Renal cortical epithelial cell (primary cell): ENCODE measurements at regions not wholly inside any gene's neighbourhood (a gene's known extent, or its start where the extent isn't known, plus 50 kb on each side); places are given as distances from the start of the nearest gene placed in this dataset.
"Not testable (repeated sequence)": the region's sequence is repeated elsewhere in the genome, so short reads cannot be mapped to it uniquely, and the experiment has no call there.

Experiments
- DNase-seq: peaks from one replicate; pipeline ENCODE4 v3.0.0-alpha.2; 2011; ENCODE audit warnings: low read depth

GRCh38 chr20:40890635-40891034, 138.0 kb upstream of the TOP1 start:
- DNase-seq = no peak

DNA sequence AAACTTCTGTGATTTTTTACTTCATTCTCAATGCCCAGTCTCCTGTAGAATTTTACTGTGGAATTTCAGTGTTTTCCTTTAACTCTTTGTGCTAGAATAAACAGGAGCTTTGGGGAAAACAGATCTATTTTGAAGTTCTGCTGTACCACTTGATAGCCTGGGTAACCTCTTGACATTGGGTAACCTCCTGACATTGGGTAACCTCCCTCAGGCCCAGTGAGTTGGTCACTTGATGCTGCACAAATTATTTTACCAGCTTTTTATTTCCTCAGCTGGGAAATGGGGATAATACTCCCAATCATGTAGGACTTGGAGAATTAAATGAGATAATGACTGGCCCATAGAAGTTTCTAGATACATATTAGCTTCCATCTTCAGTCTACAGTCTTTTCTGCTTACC, 137.3 kb upstream of the TOP1 start:
- no peak for DNase-seq

- DNase-seq = no peak
Observed at GRCh38 chr20:40892642-40893041, 136.0 kb upstream of the TOP1 start.

DNA sequence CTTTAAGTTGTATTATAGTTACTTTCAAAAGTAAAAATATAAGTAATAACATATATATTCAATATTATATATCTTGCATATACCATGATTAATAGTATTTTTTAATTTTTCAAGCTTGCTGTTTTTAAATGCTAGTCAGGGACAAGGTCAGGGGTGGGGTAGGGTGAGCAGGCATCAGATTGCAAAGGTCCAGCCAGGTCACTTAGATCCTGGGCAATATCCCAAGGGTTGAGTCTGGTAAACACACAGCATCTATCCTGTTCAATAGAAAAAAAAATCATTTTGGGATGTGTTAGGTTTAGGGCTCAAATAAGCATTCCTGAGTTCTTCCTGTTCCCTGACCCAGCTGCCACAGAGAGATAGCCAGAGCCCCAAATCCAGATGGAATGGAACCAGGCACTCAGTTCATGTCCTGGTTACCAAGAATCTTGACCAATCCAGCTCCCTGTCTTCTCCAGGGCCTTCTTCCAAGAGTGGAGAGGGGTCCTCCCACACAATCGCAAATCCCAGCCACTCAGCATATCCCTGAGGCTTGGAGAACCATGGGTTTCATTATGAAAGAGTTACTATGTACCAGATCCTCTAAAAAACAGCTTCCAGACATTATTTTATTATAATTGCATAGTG, 134.9 kb upstream of the TOP1 start:
- no peak for DNase-seq

GRCh38 chr20:40894237-40894630, 134.4 kb upstream of the TOP1 start:
- no peak for DNase-seq

DNA sequence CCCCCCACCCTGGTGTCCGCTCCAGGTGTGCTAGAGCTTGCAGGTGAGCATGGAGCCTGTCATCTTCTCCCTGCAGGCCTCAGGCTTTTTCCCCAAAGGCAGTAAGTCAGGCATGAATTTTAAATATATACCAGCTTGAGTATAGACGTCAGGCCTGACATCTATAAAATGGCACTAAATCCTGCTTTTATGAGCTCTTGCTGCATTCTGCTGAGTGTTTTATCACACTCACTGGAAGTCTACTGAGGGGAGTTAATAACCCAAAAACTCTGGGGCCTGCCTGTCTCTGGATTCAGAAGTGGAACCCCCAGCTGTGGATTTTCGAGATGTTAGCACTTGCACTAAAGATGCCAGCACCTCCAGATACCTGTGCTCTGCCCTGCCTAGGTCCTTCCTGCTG, 133.4 kb upstream of the TOP1 start:
- no peak for DNase-seq

- DNase-seq = no peak
Observed at GRCh38 chr20:40896814-40897700, 131.6 kb upstream of the TOP1 start.

GRCh38 chr20:40899344-40899743, 129.3 kb upstream of the TOP1 start:
- DNase-seq = no peak

- DNase-seq = no peak
Observed at GRCh38 chr20:40900666-40901215, 127.9 kb upstream of the TOP1 start.

- DNase-seq = no peak
Observed at GRCh38 chr20:40902661-40903060, 126.0 kb upstream of the TOP1 start.

DNA sequence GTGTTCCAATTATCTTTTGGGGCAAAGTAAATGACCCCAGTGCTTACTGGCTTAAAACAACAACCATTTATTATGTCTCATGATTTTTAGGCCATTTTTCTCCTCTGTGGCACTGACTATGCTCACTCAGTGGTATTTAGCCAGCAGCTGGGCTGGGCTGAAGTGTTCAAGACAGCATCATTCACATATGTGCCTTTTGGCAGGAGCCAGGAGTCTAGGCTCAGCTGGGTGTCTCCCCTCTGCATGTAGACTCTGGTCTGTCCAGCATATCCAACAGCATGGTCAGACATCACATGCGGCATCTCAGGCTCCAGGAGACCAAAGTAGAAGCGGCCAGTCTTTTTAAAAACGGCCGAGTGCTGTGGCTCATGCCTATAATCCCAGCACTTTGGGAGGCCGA, 120.3 kb upstream of the TOP1 start:
- DNase-seq = no peak

DNA sequence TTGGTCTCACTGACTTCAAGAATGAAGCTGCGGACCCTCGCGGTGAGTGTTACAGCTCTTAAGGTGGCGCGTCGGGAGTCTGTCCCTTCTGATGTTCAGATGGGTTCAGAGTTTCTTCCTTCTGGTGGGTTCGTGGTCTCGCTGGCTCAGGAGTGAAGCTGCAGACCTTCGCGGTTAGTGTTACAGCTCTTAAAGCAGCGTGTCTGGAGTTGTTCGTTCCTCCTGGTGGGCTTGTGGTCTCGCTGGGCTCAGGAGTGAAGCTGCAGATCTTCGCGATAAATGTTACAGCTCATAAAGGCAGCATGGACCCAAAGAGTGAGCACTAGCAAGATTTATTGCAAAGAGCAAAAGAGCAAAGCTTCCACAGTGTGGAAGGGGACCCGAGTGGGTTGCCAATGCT, 119.1 kb upstream of the TOP1 start:
- not testable (repeated sequence) for DNase-seq

GRCh38 chr20:40910436-40910835, 118.2 kb upstream of the TOP1 start:
- not testable (repeated sequence) for DNase-seq

DNA sequence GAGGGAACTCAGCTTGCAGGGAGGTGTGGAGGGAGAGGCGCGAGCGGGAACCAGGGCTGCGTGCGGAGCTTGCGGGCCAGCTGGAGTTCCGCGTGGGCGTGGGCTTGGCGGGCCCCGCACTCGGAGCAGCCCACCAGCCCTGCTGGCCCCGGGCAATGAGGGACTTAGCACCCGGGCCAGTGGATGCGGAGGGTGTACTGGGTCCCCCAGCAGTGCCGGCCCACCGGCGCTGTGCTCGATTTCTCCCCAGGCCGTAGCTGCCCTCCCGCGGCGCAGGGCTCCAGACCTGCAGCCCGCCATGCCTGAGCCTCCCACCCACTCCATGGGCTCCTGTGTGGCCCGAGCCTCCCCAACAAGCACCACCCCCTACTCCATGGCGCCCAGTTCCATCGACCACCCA, 117.5 kb upstream of the TOP1 start:
- DNase-seq = not testable (repeated sequence)

DNA sequence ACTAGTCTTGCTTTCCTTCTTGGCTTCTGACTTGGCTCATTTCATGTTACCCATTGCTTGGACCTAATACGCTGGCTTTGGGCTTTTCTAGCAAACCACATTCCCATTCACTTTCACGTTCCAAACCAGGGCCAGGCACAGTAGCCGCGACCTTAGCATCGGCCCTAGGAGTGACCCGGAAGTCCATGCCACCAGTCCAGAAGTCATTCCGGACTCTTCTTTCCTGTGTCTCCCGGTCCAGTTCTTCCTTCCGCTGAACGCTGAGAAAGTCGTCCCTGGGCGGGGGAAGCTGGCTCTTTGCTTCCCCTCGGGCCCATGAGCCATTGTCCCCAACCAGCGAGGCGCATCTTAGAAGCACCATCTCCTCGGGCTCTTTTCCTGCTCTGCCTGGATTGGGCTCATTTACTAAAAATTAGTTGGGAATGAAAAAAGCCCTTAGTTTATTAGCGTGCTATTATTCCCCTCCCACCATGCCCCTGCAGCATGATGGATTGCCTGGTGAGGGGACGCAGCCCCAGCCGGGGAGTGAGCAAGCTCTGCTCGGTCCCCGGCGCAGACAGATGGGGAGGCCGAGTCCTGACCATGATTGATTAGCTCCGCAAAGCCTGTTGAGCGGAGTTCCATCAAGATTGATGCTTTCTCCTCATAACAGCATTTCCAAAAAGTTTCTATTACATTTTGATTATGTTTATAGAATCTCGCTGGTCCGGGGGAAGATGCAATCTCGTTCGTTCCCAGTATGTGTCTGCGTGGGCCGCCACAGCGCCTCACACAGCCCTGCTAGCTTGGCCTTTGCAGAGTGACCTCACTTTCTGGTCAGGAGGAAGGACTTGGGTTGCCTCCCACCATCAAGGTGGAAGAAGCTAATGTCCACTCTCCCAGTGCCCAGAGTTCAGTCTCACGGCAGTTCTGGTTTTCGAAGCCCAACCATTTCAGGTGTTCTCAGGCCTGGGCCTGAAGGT, 115.1 kb upstream of the TOP1 start:
- no peak for DNase-seq

DNA sequence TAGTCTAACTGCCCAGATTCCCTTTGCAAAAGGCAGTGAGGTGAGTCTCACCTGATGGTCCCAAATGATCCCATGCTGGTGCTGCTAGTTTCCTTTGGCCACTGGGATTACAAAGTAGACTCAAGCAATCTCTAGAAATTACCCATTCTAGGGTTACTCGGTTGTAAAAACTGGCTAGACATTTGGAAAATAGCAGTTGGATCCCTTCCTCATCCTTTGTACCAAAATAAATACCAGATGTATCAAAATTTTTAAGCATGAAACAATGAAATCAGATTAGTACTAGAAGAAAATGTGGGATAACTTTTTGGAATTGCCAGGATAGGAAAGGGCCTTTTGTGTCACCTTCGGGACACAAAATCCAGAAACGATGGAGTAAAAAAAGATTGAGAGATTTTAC, 112.9 kb upstream of the TOP1 start:
- DNase-seq = no peak

DNA sequence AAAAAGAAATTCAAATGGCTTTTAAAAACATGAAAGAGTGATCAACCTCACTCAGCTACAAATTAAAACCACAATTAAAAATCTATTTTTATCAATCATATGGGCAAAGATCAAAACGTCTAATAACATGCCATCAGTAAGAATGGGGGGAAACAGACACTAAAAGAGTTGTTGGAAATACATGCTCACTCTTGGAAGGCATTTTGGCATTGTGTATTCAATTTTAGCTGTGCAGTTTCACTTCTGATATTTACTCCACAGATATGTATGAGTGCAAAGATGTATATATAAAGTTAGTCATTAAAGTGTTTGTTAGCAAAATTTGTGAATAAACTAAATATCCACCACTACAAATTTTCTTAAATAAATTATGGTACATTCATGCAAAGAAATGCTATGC, 112.3 kb upstream of the TOP1 start:
- no peak for DNase-seq

DNA sequence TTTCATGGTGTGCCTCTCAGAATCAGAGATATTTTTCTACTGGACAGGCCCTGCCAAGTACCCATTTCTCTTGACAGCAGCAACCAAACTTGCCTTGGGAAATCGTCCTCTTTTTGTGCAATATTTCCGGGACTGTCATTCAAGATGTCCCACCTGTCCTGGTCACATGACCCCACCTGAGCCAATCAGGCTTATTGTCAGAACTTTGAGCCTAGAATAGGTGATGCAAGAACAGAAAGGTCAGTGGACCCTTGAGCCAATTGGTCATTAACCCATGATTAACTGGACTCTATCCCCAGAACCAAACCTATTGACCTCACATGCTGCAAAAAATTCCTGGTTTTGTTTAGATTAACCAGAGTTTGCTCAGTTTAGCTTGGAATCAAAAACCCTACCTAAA, 108.3 kb upstream of the TOP1 start:
- DNase-seq = no peak

- no peak for DNase-seq
Observed at GRCh38 chr20:40922865-40923264, 105.8 kb upstream of the TOP1 start.

DNA sequence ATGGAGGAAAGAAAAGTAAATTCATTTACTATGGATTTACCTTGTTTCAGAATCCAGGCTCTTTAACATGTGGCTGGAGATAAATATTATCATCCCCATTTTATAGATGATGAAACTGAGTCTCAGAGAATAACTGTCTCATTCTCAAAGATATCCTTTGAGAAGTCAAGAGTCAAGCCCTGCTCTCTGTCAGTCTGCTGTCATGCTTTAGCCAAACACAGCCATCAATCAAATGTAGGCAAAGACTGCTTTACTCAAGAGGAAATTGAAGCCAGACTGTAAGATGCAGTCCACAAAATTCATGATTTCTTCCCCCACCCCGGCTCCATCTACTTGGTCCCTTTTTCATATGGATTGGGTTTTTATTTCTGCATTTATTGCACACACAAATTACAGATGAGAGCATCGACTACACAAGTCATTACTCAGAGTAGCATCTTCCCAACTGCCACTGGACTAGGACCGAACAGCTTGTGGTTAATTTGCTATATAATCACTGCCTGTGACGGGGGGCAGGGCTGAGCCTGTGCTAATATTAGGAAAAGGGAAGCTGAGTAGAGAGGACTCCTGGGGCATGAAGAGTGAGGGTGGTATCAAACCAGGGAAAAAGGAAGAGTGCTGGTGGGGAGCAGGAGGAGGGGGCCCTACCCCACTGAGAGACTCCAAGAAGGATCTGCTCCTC, 102.7 kb upstream of the TOP1 start:
- no peak for DNase-seq

GRCh38 chr20:40926928-40927327, 101.7 kb upstream of the TOP1 start:
- DNase-seq = no peak
